SW480 (cell line): ENCODE measurements at regions not wholly inside any gene's neighbourhood (a gene's known extent, or its start where the extent isn't known, plus 50 kb on each side); places are given as distances from the start of the nearest gene placed in this dataset.

Experiments used
- DNase-seq: peaks from one replicate; pipeline ENCODE4 v3.0.0-alpha.2; 2016; ENCODE audit warnings: low spot score

- no peak for DNase-seq
These were observed 183.4 kb upstream of the CNR1 start for GRCh38 chr6:88349511-88349910.

GRCh38 chr6:88342336-88342735, 176.2 kb upstream of the CNR1 start:
- no peak for DNase-seq

GRCh38 chr6:88339761-88340160, 173.6 kb upstream of the CNR1 start:
- no peak for DNase-seq

- no peak for DNase-seq
These were observed 155.2 kb upstream of the CNR1 start for GRCh38 chr6:88321306-88321705.

- no peak for DNase-seq
These were observed 145.4 kb upstream of the CNR1 start for GRCh38 chr6:88311561-88311960.

- no peak for DNase-seq
These were observed 138.4 kb upstream of the CNR1 start for GRCh38 chr6:88304520-88304919.

- no peak for DNase-seq
These were observed 136.7 kb upstream of the CNR1 start for GRCh38 chr6:88302769-88303225.

- DNase-seq: no peak
These were observed 136.0 kb upstream of the CNR1 start for GRCh38 chr6:88301888-88302768.

GRCh38 chr6:88301256-88301655, 135.1 kb upstream of the CNR1 start:
- DNase-seq: no peak

- DNase-seq: no peak
These were observed 132.1 kb upstream of the CNR1 start for GRCh38 chr6:88298066-88298845.

- no peak for DNase-seq
These were observed 130.5 kb upstream of the CNR1 start for GRCh38 chr6:88296694-88297093.

GRCh38 chr6:88295663-88296062, 129.5 kb upstream of the CNR1 start:
- DNase-seq: no peak

- no peak for DNase-seq
These were observed 128.6 kb upstream of the CNR1 start for GRCh38 chr6:88294702-88295101.

GRCh38 chr6:88290411-88290810, 124.3 kb upstream of the CNR1 start:
- no peak for DNase-seq

- DNase-seq: no peak
These were observed 121.5 kb upstream of the CNR1 start for GRCh38 chr6:88287696-88288095.

GRCh38 chr6:88276331-88276730, 110.2 kb upstream of the CNR1 start:
- DNase-seq: no peak

GRCh38 chr6:88268508-88268907, 102.4 kb upstream of the CNR1 start:
- no peak for DNase-seq

GRCh38 chr6:88266126-88266525, 100.0 kb upstream of the CNR1 start:
- DNase-seq: no peak

- DNase-seq: no peak
These were observed 97.4 kb upstream of the CNR1 start for GRCh38 chr6:88263591-88263990.

GRCh38 chr6:88262332-88262731, 96.2 kb upstream of the CNR1 start:
- no peak for DNase-seq

- DNase-seq: no peak
These were observed 85.2 kb upstream of the CNR1 start for GRCh38 chr6:88251301-88251700.

- no peak for DNase-seq
These were observed 82.7 kb upstream of the CNR1 start for GRCh38 chr6:88248709-88249321.

- DNase-seq: no peak
These were observed 80.5 kb upstream of the CNR1 start for GRCh38 chr6:88246654-88247053.
